ENCODE measurements at regions not wholly inside any gene's neighbourhood (a gene's known extent, or its start where the extent isn't known, plus 50 kb on each side); places are given as distances from the start of the nearest gene placed in this dataset.
"Not testable (repeated sequence)": the region's sequence is repeated elsewhere in the genome, so short reads cannot be mapped to it uniquely, and the experiment has no call there.

GRCh38 chr6:28824793-28825731 is 98.7 kb downstream of the TRIM27 start:
- Mint-ChIP-seq H3K27me3 (ENCODE audit: insufficient read depth) (peaks cover 51% of the 10 kb centered on the region), H3K36me3 (ENCODE audit: low read depth) (no peaks in the 10 kb centered on the region), H3K27ac (peak overlapping the region; percentile 37), H3K9me3 (no peaks in the 10 kb centered on the region), H3K4me1 (ENCODE audit: low read depth) (peaks cover 12% of the 10 kb centered on the region), H3K4me3 (no peak overlapping the region)
- intact Hi-C loops (cut with micrococcal nuclease) = loop anchor here (2.0 kb wide), 1 partner anchor 14 kb away; no protein-coding TSS in a partner anchor
- no peak for DNase-seq (ENCODE audit: low spot score)

GRCh38 chr6:28825732-28826293 is 98.0 kb downstream of the TRIM27 start:
- Mint-ChIP-seq H3K9me3 (no peaks in the 10 kb centered on the region), H3K4me1 (ENCODE audit: low read depth) (peaks cover 12% of the 10 kb centered on the region), H3K27ac (no peak overlapping the region), H3K27me3 (ENCODE audit: insufficient read depth) (peaks cover 54% of the 10 kb centered on the region), H3K36me3 (ENCODE audit: low read depth) (no peaks in the 10 kb centered on the region), H3K4me3 (no peak overlapping the region)
- DNase-seq (ENCODE audit: low spot score) = no peak
- intact Hi-C loops (cut with micrococcal nuclease) = loop anchor here (2.0 kb wide), 1 partner anchor 15 kb away; no protein-coding TSS in a partner anchor

GRCh38 chr6:28831683-28832082 is 92.1 kb downstream of the TRIM27 start:
- DNase-seq (ENCODE audit: low spot score); H3K27ac Mint-ChIP-seq; H3K36me3 Mint-ChIP-seq (ENCODE audit: low read depth); intact Hi-C loops (cut with micrococcal nuclease); H3K9me3 Mint-ChIP-seq; H3K4me1 Mint-ChIP-seq (ENCODE audit: low read depth); H3K4me3 Mint-ChIP-seq: not testable (repeated sequence)
- H3K27me3 Mint-ChIP-seq (ENCODE audit: insufficient read depth) = peaks cover 41% of the 10 kb centered on the region

- H3K9me3 Mint-ChIP-seq; DNase-seq (ENCODE audit: low spot score); H3K27ac Mint-ChIP-seq; H3K36me3 Mint-ChIP-seq (ENCODE audit: low read depth); H3K4me3 Mint-ChIP-seq: not testable (repeated sequence)
- intact Hi-C loops (cut with micrococcal nuclease) = loop anchor here (1.0 kb wide), 2 partner anchors 87 to 181 kb away; partner anchors contain the start of gene TRIM27
- Mint-ChIP-seq H3K4me1 (ENCODE audit: low read depth) (peaks cover 19% of the 10 kb centered on the region), H3K27me3 (ENCODE audit: insufficient read depth) (peaks cover 40% of the 10 kb centered on the region)
Measured at GRCh38 chr6:28836703-28837102, 87.1 kb downstream of the TRIM27 start.

GRCh38 chr6:28838289-28838633 is 85.5 kb downstream of the TRIM27 start:
- H3K36me3 Mint-ChIP-seq (ENCODE audit: low read depth) = peaks cover 2% of the 10 kb centered on the region
- peaks cover 19% of the 10 kb centered on the region for H3K4me1 Mint-ChIP-seq (ENCODE audit: low read depth)
- H3K27me3 Mint-ChIP-seq (ENCODE audit: insufficient read depth) = peaks cover 43% of the 10 kb centered on the region
- peak overlapping the region; percentile 93 for H3K27ac Mint-ChIP-seq
- intact Hi-C loops (cut with micrococcal nuclease) = loop anchor here (1.0 to 2.0 kb wide), 11 partner anchors 25 to 1359 kb away; no protein-coding TSS in a partner anchor
- no peaks in the 10 kb centered on the region for H3K9me3 Mint-ChIP-seq
- peak; percentile 61 for DNase-seq (ENCODE audit: low spot score)
- peak overlapping the region; percentile 96 for H3K4me3 Mint-ChIP-seq

- H3K27ac Mint-ChIP-seq = peak overlapping the region; percentile 93
- no peaks in the 10 kb centered on the region for H3K9me3 Mint-ChIP-seq
- intact Hi-C loops (cut with micrococcal nuclease) = loop anchor here (1.0 to 2.0 kb wide), 11 partner anchors 24 to 1360 kb away; no protein-coding TSS in a partner anchor
- H3K27me3 Mint-ChIP-seq (ENCODE audit: insufficient read depth) = peaks cover 47% of the 10 kb centered on the region
- peaks cover 2% of the 10 kb centered on the region for H3K36me3 Mint-ChIP-seq (ENCODE audit: low read depth)
- peak; percentile 76 for DNase-seq (ENCODE audit: low spot score)
- H3K4me1 Mint-ChIP-seq (ENCODE audit: low read depth) = peaks cover 19% of the 10 kb centered on the region
- peak overlapping the region; percentile 96 for H3K4me3 Mint-ChIP-seq
Measured at GRCh38 chr6:28838634-28839442, 84.9 kb downstream of the TRIM27 start.

GRCh38 chr6:28839443-28840120 is 84.2 kb downstream of the TRIM27 start:
- H3K36me3 Mint-ChIP-seq (ENCODE audit: low read depth) = peaks cover 2% of the 10 kb centered on the region
- peaks cover 45% of the 10 kb centered on the region for H3K27me3 Mint-ChIP-seq (ENCODE audit: insufficient read depth)
- peaks cover 19% of the 10 kb centered on the region for H3K4me1 Mint-ChIP-seq (ENCODE audit: low read depth)
- no peak for DNase-seq (ENCODE audit: low spot score)
- no peak overlapping the region for H3K27ac Mint-ChIP-seq
- H3K4me3 Mint-ChIP-seq = peak overlapping the region; percentile 96
- intact Hi-C loops (cut with micrococcal nuclease) = loop anchor here (2.0 kb wide), 2 partner anchors 937 to 1361 kb away; no protein-coding TSS in a partner anchor
- no peaks in the 10 kb centered on the region for H3K9me3 Mint-ChIP-seq

GRCh38 chr6:28841290-28841689 is 82.5 kb downstream of the TRIM27 start:
- H3K27ac Mint-ChIP-seq = no peak overlapping the region
- peaks cover 19% of the 10 kb centered on the region for H3K4me1 Mint-ChIP-seq (ENCODE audit: low read depth)
- H3K27me3 Mint-ChIP-seq (ENCODE audit: insufficient read depth) = peaks cover 32% of the 10 kb centered on the region
- no peaks in the 10 kb centered on the region for H3K9me3 Mint-ChIP-seq
- no peak overlapping the region for H3K4me3 Mint-ChIP-seq
- intact Hi-C loops (cut with micrococcal nuclease) = no loop called here
- H3K36me3 Mint-ChIP-seq (ENCODE audit: low read depth) = peaks cover 2% of the 10 kb centered on the region
- DNase-seq (ENCODE audit: low spot score) = no peak

- peak; percentile 26 for DNase-seq (ENCODE audit: low spot score)
- H3K36me3 Mint-ChIP-seq (ENCODE audit: low read depth); intact Hi-C loops (cut with micrococcal nuclease); H3K27ac Mint-ChIP-seq; H3K4me1 Mint-ChIP-seq (ENCODE audit: low read depth); H3K4me3 Mint-ChIP-seq; H3K9me3 Mint-ChIP-seq: not testable (repeated sequence)
- peaks cover 34% of the 10 kb centered on the region for H3K27me3 Mint-ChIP-seq (ENCODE audit: insufficient read depth)
Measured at GRCh38 chr6:28848756-28849155, 75.0 kb downstream of the TRIM27 start.

All from activated T-helper 1 cell treated with anti-CD3 and anti-CD28 coated beads, Interleukin-12 subunit alpha, Interleukin-12 subunit beta, Interleukin-2, Interleukin-4 antibody, amounts not matched to agents 30 ng/mL and 10 ng/mL and 1 ng/mL, durations not matched to agents 14 hours and 24 hours and 36 hours (primary cell).